ENCODE measurements at regions not wholly inside any gene's neighbourhood (a gene's known extent, or its start where the extent isn't known, plus 50 kb on each side); places are given as distances from the start of the nearest gene placed in this dataset.
"Not testable (repeated sequence)": the region's sequence is repeated elsewhere in the genome, so short reads cannot be mapped to it uniquely, and the experiment has no call there.

- no peak for DNase-seq (ENCODE audit: low spot score)
- H3K4me1 Mint-ChIP-seq (ENCODE audit: low read depth), result peaks cover 8% of the 10 kb centered on the region
- H3K9me3 Mint-ChIP-seq (ENCODE audit: low read depth), result peaks cover 4% of the 10 kb centered on the region
- no peak overlapping the region for H3K4me3 Mint-ChIP-seq (ENCODE audit: unreplicated experiment)
- H3K27me3 Mint-ChIP-seq (ENCODE audit: low read depth), result no peaks in the 10 kb centered on the region
- H3K36me3 Mint-ChIP-seq (ENCODE audit: low read depth), result no peaks in the 10 kb centered on the region
- TF ChIP-seq CTCF (IDR thresholded peaks at IDR 0.05), result no peak
- no peak overlapping the region for H3K27ac Mint-ChIP-seq (ENCODE audit: unreplicated experiment)
Observed at GRCh38 chr7:106537119-106537518, 123.8 kb downstream of the CCDC71L start.

- TF ChIP-seq CTCF (IDR thresholded peaks at IDR 0.05), result no peak
- Mint-ChIP-seq H3K4me3 (ENCODE audit: unreplicated experiment) (no peak overlapping the region), H3K27me3 (ENCODE audit: low read depth) (no peaks in the 10 kb centered on the region), H3K4me1 (ENCODE audit: low read depth) (no peaks in the 10 kb centered on the region), H3K36me3 (ENCODE audit: low read depth) (no peaks in the 10 kb centered on the region), H3K27ac (ENCODE audit: unreplicated experiment) (no peak overlapping the region), H3K9me3 (ENCODE audit: low read depth) (peaks cover 4% of the 10 kb centered on the region)
- DNase-seq (ENCODE audit: low spot score), result no peak
Observed at GRCh38 chr7:106536079-106536478, 124.9 kb downstream of the CCDC71L start.

GRCh38 chr7:106535234-106535932 lies 125.6 kb downstream of the CCDC71L start:
- H3K27me3 Mint-ChIP-seq (ENCODE audit: low read depth), result no peaks in the 10 kb centered on the region
- DNase-seq (ENCODE audit: low spot score), result no peak
- H3K4me1 Mint-ChIP-seq (ENCODE audit: low read depth), result no peaks in the 10 kb centered on the region
- H3K36me3 Mint-ChIP-seq (ENCODE audit: low read depth), result no peaks in the 10 kb centered on the region
- H3K4me3 Mint-ChIP-seq (ENCODE audit: unreplicated experiment), result no peak overlapping the region
- no peak for TF ChIP-seq CTCF (IDR thresholded peaks at IDR 0.05)
- H3K9me3 Mint-ChIP-seq (ENCODE audit: low read depth), result peaks cover 4% of the 10 kb centered on the region
- H3K27ac Mint-ChIP-seq (ENCODE audit: unreplicated experiment), result no peak overlapping the region

- Mint-ChIP-seq H3K4me3 (ENCODE audit: unreplicated experiment) (no peak overlapping the region), H3K36me3 (ENCODE audit: low read depth) (no peaks in the 10 kb centered on the region), H3K9me3 (ENCODE audit: low read depth) (peaks cover 4% of the 10 kb centered on the region), H3K27me3 (ENCODE audit: low read depth) (no peaks in the 10 kb centered on the region), H3K27ac (ENCODE audit: unreplicated experiment) (no peak overlapping the region), H3K4me1 (ENCODE audit: low read depth) (no peaks in the 10 kb centered on the region)
- DNase-seq (ENCODE audit: low spot score), result no peak
- TF ChIP-seq CTCF (IDR thresholded peaks at IDR 0.05), result no peak
Observed at GRCh38 chr7:106534271-106534846, 126.6 kb downstream of the CCDC71L start.

- H3K4me1 Mint-ChIP-seq (ENCODE audit: low read depth); H3K9me3 Mint-ChIP-seq (ENCODE audit: low read depth); DNase-seq (ENCODE audit: low spot score): not testable (repeated sequence)
Observed at GRCh38 chr7:106530183-106530582, 130.8 kb downstream of the CCDC71L start.

DNA sequence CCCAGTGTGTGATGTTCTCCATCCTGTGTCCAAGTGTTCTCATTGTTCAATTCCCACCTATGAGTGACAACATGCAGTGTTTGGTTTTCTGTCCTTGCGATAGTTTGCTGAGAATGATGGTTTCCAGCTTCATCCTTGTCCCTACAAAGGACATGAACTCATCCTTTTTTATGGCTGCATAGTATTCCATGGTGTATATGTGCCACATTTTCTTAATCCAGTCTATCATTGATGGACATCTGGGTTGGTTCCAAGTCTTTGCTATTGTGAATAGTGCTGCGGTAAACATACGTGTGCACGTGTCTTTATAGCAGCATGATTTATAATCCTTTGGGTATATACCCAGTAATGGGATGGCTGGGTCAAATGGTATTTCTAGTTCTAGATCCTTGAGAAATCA lies 134.3 kb downstream of the CCDC71L start:
- peaks cover 24% of the 10 kb centered on the region for H3K4me1 Mint-ChIP-seq (ENCODE audit: low read depth)
- H3K4me3 Mint-ChIP-seq (ENCODE audit: unreplicated experiment); H3K9me3 Mint-ChIP-seq (ENCODE audit: low read depth); DNase-seq (ENCODE audit: low spot score); H3K27ac Mint-ChIP-seq (ENCODE audit: unreplicated experiment); H3K27me3 Mint-ChIP-seq (ENCODE audit: low read depth); H3K36me3 Mint-ChIP-seq (ENCODE audit: low read depth): not testable (repeated sequence)

More at GRCh38 chr7:106530183-106530582, 130.8 kb downstream of the CCDC71L start:
- H3K4me3 Mint-ChIP-seq (ENCODE audit: unreplicated experiment); H3K27ac Mint-ChIP-seq (ENCODE audit: unreplicated experiment); H3K27me3 Mint-ChIP-seq (ENCODE audit: low read depth); H3K36me3 Mint-ChIP-seq (ENCODE audit: low read depth): not testable (repeated sequence)
